ENCODE measurements at regions not wholly inside any gene's neighbourhood (a gene's known extent, or its start where the extent isn't known, plus 50 kb on each side); places are given as distances from the start of the nearest gene placed in this dataset.

GRCh38 chr13:84607261-84608013, 725.2 kb upstream of the SLITRK1 start:
- ATAC-seq, result no peak
- Histone ChIP-seq H3K27me3 (no peaks in the 10 kb centered on the region), H3K4me1 (peaks cover 0 to 10% (median 2%) of the 10 kb centered on the region in 3 donors), H3K27ac (no peak overlapping the region), H3K36me3 (no peaks in the 10 kb centered on the region), H3K4me3 (no peak overlapping the region), H3K9me3 (no peaks in the 10 kb centered on the region)
- WGBS, 2 donors (ENCODE audit: low coverage in 1 of 2), result 4 to 17% methylated on average over 5 of the region's 5 CpGs
- TF ChIP-seq POLR2AphosphoS5 (IDR thresholded peaks at IDR 0.05), result peak; percentile 13
- TF ChIP-seq EP300 (IDR thresholded peaks at IDR 0.05), result no peak

GRCh38 chr13:84606616-84607015, 724.3 kb upstream of the SLITRK1 start:
- TF ChIP-seq EP300 (IDR thresholded peaks at IDR 0.05), result no peak
- TF ChIP-seq CTCF (IDR thresholded peaks at IDR 0.05), result no peak
- TF ChIP-seq POLR2AphosphoS5 (IDR thresholded peaks at IDR 0.05), result no peak
- no peak for TF ChIP-seq POLR2A (IDR thresholded peaks at IDR 0.05)
- no peak overlapping the region for H3K27ac ChIP-seq
- no peak for ATAC-seq

GRCh38 chr13:84605927-84606326, 723.7 kb upstream of the SLITRK1 start:
- Histone ChIP-seq H3K27me3 (no peaks in the 10 kb centered on the region), H3K4me3 (no peak overlapping the region), H3K36me3 (no peaks in the 10 kb centered on the region), H3K4me1 (peaks cover 0 to 10% (median 2%) of the 10 kb centered on the region in 3 donors), H3K27ac (no peak overlapping the region), H3K9me3 (no peaks in the 10 kb centered on the region)
- WGBS, 2 donors (ENCODE audit: low coverage in 1 of 2), result no CpG with 5 or more reads among the region's 3 CpGs
- no peak for ATAC-seq
- TF ChIP-seq CTCF (IDR thresholded peaks at IDR 0.05), result no peak
- no peak for TF ChIP-seq EP300 (IDR thresholded peaks at IDR 0.05)
- no peak for TF ChIP-seq POLR2AphosphoS5 (IDR thresholded peaks at IDR 0.05)

More at GRCh38 chr13:84606616-84607015, 724.3 kb upstream of the SLITRK1 start:
- peaks cover 0 to 10% (median 2%) of the 10 kb centered on the region in 3 donors for H3K4me1 ChIP-seq
- H3K9me3 ChIP-seq, result no peaks in the 10 kb centered on the region
- H3K27me3 ChIP-seq, result no peaks in the 10 kb centered on the region
- H3K36me3 ChIP-seq, result no peaks in the 10 kb centered on the region
- no peak overlapping the region for H3K4me3 ChIP-seq

GRCh38 chr13:84591444-84591843, 709.2 kb upstream of the SLITRK1 start:
- Histone ChIP-seq H3K4me1 (no peaks in the 10 kb centered on the region), H3K9me3 (no peaks in the 10 kb centered on the region), H3K27ac (no peak overlapping the region), H3K27me3 (no peaks in the 10 kb centered on the region), H3K36me3 (no peaks in the 10 kb centered on the region), H3K4me3 (no peak overlapping the region)
- ATAC-seq, result no peak
- 40 to 69% methylated on average over 2 of the region's 2 CpGs for WGBS, 2 donors (ENCODE audit: low coverage in 1 of 2)
- TF ChIP-seq POLR2AphosphoS5 (IDR thresholded peaks at IDR 0.05) (no peak), POLR2A (IDR thresholded peaks at IDR 0.05) (no peak), EP300 (IDR thresholded peaks at IDR 0.05) (no peak), CTCF (IDR thresholded peaks at IDR 0.05) (no peak)

GRCh38 chr13:84590663-84591062, 708.4 kb upstream of the SLITRK1 start:
- no peak for ATAC-seq

More at GRCh38 chr13:84590663-84591062, 708.4 kb upstream of the SLITRK1 start:
- Histone ChIP-seq H3K36me3 (no peaks in the 10 kb centered on the region), H3K4me1 (no peaks in the 10 kb centered on the region), H3K9me3 (no peaks in the 10 kb centered on the region), H3K4me3 (no peak overlapping the region), H3K27ac (no peak overlapping the region), H3K27me3 (no peaks in the 10 kb centered on the region)
- WGBS, 2 donors (ENCODE audit: low coverage in 1 of 2), result 75 to 90% methylated on average over 2 of the region's 2 CpGs
- TF ChIP-seq POLR2A (IDR thresholded peaks at IDR 0.05) (no peak), POLR2AphosphoS5 (IDR thresholded peaks at IDR 0.05) (no peak), EP300 (IDR thresholded peaks at IDR 0.05) (no peak), CTCF (IDR thresholded peaks at IDR 0.05) (no peak)
